ENCODE measurements at regions not wholly inside any gene's neighbourhood (a gene's known extent, or its start where the extent isn't known, plus 50 kb on each side); places are given as distances from the start of the nearest gene placed in this dataset.

DNA sequence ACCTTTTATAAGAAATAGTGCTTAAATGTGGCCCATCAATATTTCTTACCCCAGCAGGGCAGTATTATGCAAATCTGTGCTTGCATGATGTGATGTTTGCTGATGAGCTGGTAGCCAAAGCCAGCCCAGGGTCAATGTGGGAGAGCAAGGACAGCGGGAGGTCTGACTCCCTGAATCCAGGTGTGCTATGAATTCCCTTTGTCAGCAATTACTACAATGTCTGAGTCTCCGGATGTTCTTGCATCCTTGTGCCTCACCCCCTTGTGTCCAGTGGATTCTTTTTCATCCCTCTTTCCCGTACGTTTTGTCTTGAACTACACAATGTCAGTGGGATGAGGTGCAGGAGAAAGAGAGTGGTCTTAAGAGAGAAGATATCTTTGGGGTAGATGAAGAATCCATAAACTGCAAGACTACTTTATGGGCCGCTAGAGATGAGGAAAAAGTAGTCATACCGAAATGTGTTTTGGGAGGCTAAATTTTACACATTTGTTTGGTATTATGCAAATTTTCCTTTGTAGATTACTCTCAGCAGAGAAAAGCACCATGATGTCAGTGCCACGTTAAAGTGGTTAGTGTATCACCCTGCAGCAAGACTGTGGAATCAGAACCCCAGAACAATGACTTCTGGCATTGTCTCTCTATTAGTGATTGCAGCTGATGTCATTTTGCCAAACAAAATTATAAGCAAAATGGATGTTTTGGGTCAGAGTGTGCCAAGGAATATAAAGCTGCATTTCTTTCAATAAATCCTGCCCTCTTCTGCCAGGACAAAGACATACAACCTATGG lies 53.5 kb upstream of the TSHZ3 start:
- DNase-seq = no peak

- DNase-seq = no peak
Measured at GRCh38 chr19:31406106-31406505, 56.9 kb upstream of the TSHZ3 start.

- DNase-seq = no peak
Measured at GRCh38 chr19:31408460-31409124, 59.4 kb upstream of the TSHZ3 start.

GRCh38 chr19:31413353-31413752 lies 64.1 kb upstream of the TSHZ3 start:
- no peak for DNase-seq

- no peak for DNase-seq
Measured at GRCh38 chr19:31415322-31415721, 66.1 kb upstream of the TSHZ3 start.

GRCh38 chr19:31416548-31416947 lies 67.3 kb upstream of the TSHZ3 start:
- DNase-seq = no peak

GRCh38 chr19:31418055-31418454 lies 68.8 kb upstream of the TSHZ3 start:
- DNase-seq = no peak

DNA sequence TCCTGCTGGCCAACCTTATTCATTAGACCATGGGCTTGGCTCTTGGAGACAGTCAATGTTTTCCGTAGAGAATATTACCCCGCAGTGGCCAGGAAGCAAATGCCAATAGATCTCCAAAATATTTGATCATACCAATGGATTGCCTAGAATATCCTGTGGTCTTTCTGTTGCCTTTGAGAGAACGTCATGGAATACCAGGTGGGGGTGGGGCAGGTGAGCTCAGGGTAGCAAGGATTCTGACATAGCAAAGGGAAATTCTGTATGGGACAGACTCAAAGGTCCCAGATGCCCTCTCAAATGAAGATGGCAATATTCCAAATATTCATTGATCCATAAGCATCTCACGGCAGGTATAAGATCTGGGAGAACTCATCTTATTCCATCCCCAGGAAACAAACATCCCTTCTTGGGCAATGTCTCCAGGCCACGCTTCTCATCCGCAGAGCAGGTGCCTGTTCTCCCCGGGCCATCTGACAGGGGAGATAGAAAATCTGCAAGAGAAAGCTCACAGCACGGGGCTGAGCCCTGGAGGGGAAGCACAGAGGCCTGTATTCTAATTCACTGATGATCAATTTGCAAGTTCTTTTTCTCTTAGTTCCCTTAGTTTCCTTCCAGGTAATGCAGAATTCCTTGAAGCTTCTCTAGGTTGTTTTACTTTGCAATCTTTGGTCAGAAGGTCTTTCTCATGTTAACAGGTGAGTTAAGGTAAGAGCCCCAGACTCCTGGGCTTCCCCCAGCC lies 69.6 kb upstream of the TSHZ3 start:
- DNase-seq = no peak

GRCh38 chr19:31419871-31420445 lies 70.7 kb upstream of the TSHZ3 start:
- no peak for DNase-seq

- no peak for DNase-seq
Measured at GRCh38 chr19:31421082-31421481, 71.8 kb upstream of the TSHZ3 start.

GRCh38 chr19:31421856-31422255 lies 72.6 kb upstream of the TSHZ3 start:
- DNase-seq = no peak

DNA sequence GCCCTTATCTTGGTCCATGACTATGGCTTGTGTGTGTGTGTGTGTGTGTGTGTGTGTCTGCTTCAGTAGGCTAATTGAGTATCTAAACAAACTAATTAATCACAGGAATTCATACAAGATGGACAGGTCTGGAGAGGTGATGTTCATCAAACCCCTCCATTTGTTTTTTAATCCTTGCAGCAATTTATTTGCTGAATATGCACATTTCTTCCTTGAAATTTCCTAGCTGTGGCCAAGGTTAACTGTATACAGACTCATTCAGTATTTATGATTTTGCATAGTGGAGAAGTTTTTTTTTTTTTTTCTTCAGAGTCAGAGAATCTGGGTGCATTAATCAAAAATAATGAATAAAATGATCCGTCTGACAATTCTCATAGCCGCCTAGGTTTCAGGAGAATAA lies 74.7 kb upstream of the TSHZ3 start:
- DNase-seq = no peak

DNA sequence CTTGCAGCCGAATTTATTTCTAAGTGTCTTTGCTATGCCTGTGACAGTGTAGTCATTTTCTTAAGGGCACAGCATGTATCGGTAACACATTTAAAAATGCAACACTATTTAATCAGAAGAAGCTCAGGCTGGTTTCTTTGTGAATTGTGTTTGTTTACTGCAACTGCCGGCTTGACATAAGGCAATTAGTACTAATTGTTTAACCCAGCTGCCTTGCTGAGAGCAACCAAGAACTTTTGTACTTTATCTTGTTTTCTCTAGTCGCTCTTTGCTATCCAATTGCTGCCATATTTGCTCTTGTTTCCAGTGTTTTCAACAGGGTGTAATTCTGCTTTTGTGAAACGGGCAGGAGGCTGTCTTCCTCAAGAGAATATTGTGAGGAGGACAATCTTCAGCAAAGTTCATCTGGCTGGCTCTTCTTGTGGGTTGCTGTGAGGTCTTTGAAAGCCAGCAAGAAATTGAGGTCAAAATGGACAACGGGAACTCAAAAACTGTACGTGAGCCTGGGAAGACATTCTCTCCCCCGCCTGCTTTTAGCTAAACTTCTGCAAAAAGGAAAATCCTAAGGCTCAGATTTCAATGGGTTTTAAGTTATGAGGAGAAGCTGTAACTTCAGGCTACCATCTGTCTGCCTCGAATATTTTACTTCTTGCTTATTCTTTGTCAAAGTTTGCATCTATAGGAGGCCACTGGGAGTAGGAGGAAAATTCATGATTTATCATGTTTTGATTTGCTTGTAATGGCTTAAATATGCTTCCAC lies 75.8 kb upstream of the TSHZ3 start:
- DNase-seq = no peak

DNA sequence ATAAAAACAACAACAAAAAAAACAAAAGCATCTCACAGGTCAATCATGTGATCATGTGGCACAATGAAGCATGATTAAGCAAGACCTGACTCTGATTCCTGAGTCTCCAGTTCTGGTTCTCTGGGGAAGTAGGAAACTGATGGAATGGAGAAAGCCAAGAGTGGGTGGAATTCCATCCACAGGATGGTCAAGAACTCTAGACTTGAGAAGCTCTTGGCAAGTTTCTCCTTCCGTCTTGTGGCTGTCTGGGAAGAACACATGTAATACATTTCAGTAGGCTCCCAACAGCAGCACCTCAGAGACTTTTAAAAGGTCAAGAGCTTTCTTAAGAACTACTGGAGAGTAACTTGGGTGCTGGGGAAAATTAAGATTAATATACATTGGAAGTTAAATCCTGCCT lies 78.6 kb upstream of the TSHZ3 start:
- no peak for DNase-seq

GRCh38 chr19:31430381-31430780 lies 81.1 kb upstream of the TSHZ3 start:
- no peak for DNase-seq

DNA sequence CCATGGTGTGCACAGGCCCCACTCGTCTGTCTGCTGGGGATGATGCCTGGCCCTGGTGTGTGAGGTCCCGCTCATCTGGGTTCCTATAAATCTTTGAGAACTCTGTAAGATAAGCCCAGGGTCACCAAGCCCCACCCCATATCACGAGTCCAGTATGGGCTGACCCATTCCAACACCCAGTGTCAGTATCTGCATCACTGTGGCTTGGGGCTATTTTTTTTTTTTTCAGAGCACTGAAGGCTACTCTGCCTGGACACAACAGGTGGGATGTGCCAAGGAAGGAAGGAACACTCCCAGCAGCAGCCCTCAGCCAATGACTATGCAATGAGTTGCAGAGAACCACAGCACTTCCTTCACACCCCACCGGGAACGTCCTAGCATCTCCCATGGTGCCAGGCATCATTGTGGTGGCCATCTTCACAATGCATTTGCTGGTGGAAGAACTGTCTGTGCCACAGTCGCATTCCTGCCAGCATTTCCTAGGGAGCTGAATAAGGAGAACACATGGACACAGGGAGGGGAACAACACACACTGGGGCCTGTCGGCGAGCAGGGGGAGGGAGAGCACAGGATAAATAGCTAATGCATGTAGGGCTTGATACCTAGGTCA lies 83.1 kb upstream of the TSHZ3 start:
- no peak for DNase-seq

- no peak for DNase-seq
Measured at GRCh38 chr19:31436121-31436776, 87.0 kb upstream of the TSHZ3 start.

GRCh38 chr19:31438401-31439269 lies 89.4 kb upstream of the TSHZ3 start:
- DNase-seq = no peak

DNA sequence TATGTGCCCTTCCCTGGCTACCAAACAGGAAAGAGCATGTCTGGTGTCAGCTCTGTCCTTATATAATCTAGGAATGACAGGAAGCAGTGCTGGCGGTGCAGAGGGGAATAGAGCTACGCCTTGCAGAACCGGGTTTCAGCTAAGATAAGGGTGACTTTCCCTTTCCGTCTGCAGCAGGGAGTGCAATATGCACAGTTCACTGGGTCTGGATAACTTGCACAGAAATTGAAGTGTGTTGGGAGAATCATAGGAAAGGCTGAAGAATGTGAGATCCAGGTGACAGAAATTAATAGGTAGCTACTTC lies 90.0 kb upstream of the TSHZ3 start:
- DNase-seq = no peak

- DNase-seq = no peak
Measured at GRCh38 chr19:31444931-31445330, 95.7 kb upstream of the TSHZ3 start.

DNA sequence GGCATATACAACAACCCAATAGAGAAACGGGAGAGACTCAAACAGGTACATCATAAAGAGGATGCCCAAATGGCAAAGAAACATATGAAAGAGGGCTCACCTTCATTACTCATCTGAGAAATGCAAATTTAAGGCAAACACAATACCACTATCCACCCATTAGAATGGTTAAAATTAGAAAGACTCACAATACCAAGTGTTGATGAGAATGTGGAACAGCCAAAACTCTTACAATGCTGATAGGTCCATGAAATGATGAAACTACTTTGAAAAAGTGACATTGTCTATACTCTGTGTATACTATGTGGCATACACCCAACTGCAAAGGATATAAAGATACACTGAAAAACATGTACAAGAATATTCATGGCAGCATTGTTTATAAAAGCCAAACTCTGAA lies 96.2 kb upstream of the TSHZ3 start:
- no peak for DNase-seq

All from activated CD4-positive, alpha-beta T cell treated with anti-CD3 and anti-CD28 coated beads, Interleukin-2, amount 50 U/mL, for 1 hour (primary cell).